ENCODE measurements at regions not wholly inside any gene's neighbourhood (a gene's known extent, or its start where the extent isn't known, plus 50 kb on each side); places are given as distances from the start of the nearest gene placed in this dataset.

- TF ChIP-seq CTCF (conservative IDR thresholded peaks at IDR 0.05 in 1 of 2, IDR thresholded peaks at IDR 0.05 in 1 of 2; ENCODE audit: extremely low read depth in 1 of 2, insufficient read depth in 1 of 2, low read depth in 1 of 2, low read length in 2 of 2) (no peak), EZH2 (IDR thresholded peaks at IDR 0.05; ENCODE audit: borderline replicate concordance, low read length) (no peak)
These were observed 858.7 kb upstream of the CHORDC1 start for GRCh38 chr11:91081440-91082043.
